ENCODE measurements at regions not wholly inside any gene's neighbourhood (a gene's known extent, or its start where the extent isn't known, plus 50 kb on each side); places are given as distances from the start of the nearest gene placed in this dataset.

- DNase-seq (ENCODE audit: low read depth in 2 of 2): no peak
Observed at GRCh38 chr5:112657804-112658203, 79.9 kb upstream of the APC start.

- no peak for DNase-seq (ENCODE audit: low read depth in 2 of 2)
Observed at GRCh38 chr5:112660359-112660758, 77.3 kb upstream of the APC start.

- DNase-seq (ENCODE audit: low read depth in 2 of 2): no peak
Observed at GRCh38 chr5:112663146-112663545, 74.5 kb upstream of the APC start.

- DNase-seq (ENCODE audit: low read depth in 2 of 2): no peak
Observed at GRCh38 chr5:112668016-112668415, 69.7 kb upstream of the APC start.

GRCh38 chr5:112668911-112669310 lies 68.8 kb upstream of the APC start:
- DNase-seq (ENCODE audit: low read depth in 2 of 2): no peak

- DNase-seq (ENCODE audit: low read depth in 2 of 2): no peak
Observed at GRCh38 chr5:112669328-112669963, 68.2 kb upstream of the APC start.

GRCh38 chr5:112671687-112672086 lies 66.0 kb upstream of the APC start:
- no peak for DNase-seq (ENCODE audit: low read depth in 2 of 2)

- peak in 1 of 2 experiments; percentile 46 for DNase-seq (ENCODE audit: low read depth in 2 of 2)
Observed at GRCh38 chr5:112681481-112681908, 56.2 kb upstream of the APC start.

- no peak for DNase-seq (ENCODE audit: low read depth in 2 of 2)
Observed at GRCh38 chr5:112682621-112683061, 55.0 kb upstream of the APC start.

- no peak for DNase-seq (ENCODE audit: low read depth in 2 of 2)
Observed at GRCh38 chr5:112684121-112684520, 53.6 kb upstream of the APC start.

GRCh38 chr5:112684737-112685136 lies 52.9 kb upstream of the APC start:
- DNase-seq (ENCODE audit: low read depth in 2 of 2): peak; percentile 75 to 80

GRCh38 chr5:112685386-112685785 lies 52.3 kb upstream of the APC start:
- DNase-seq (ENCODE audit: low read depth in 2 of 2): no peak

- DNase-seq (ENCODE audit: low read depth in 2 of 2): no peak
Observed at GRCh38 chr5:112685931-112686330, 51.8 kb upstream of the APC start.

- no peak for DNase-seq (ENCODE audit: low read depth in 2 of 2)
Observed at GRCh38 chr5:112686675-112687074, 51.0 kb upstream of the APC start.

GRCh38 chr5:112687306-112687705 lies 50.4 kb upstream of the APC start:
- DNase-seq (ENCODE audit: low read depth in 2 of 2): no peak
